ENCODE measurements at regions not wholly inside any gene's neighbourhood (a gene's known extent, or its start where the extent isn't known, plus 50 kb on each side); places are given as distances from the start of the nearest gene placed in this dataset.

- Histone ChIP-seq H3K4me3 (no peak overlapping the region), H3K9me3 (no peaks in the 10 kb centered on the region), H3K27me3 (0 out of 2 replicates have a peak, but pooled peaks cover 2% of the 10 kb centered on the region), H3K36me3 (no peaks in the 10 kb centered on the region)
- DNase-seq: no peak
Measured at GRCh38 chr12:114221136-114221833, 184.7 kb downstream of the TBX5 start.

DNA sequence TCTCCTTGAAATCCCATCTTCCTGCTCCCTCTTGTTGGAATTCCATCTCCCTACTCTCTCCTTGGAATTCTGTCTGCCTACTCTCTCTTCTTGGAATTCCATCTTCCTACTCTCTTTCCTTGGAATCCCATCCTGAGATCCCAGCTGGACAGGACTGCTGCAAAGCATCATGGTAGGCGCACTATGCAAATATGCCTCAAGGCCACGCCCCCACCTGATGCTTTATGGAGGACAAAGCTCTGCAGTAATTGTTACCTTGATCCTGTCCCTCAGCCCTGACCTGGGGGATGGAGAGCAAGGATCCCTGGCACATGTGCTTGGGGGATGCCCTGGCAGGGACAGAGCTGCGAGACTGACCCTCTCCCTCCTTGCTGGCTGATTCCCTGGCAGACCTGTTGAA is 185.6 kb downstream of the TBX5 start:
- Histone ChIP-seq H3K36me3 (no peaks in the 10 kb centered on the region), H3K27me3 (0 out of 2 replicates have a peak, but pooled peaks cover 2% of the 10 kb centered on the region), H3K4me3 (no peak overlapping the region), H3K9me3 (no peaks in the 10 kb centered on the region)
- DNase-seq: no peak

GRCh38 chr12:114218136-114218535 is 187.8 kb downstream of the TBX5 start:
- H3K27me3 ChIP-seq: no peaks in the 10 kb centered on the region
- H3K36me3 ChIP-seq: no peaks in the 10 kb centered on the region
- DNase-seq: no peak
- H3K9me3 ChIP-seq: no peaks in the 10 kb centered on the region
- H3K4me3 ChIP-seq: no peak overlapping the region

GRCh38 chr12:114215746-114216145 is 190.2 kb downstream of the TBX5 start:
- H3K36me3 ChIP-seq: no peaks in the 10 kb centered on the region
- H3K27me3 ChIP-seq: no peaks in the 10 kb centered on the region
- no peak overlapping the region for H3K4me3 ChIP-seq
- DNase-seq: no peak
- H3K9me3 ChIP-seq: no peaks in the 10 kb centered on the region

DNA sequence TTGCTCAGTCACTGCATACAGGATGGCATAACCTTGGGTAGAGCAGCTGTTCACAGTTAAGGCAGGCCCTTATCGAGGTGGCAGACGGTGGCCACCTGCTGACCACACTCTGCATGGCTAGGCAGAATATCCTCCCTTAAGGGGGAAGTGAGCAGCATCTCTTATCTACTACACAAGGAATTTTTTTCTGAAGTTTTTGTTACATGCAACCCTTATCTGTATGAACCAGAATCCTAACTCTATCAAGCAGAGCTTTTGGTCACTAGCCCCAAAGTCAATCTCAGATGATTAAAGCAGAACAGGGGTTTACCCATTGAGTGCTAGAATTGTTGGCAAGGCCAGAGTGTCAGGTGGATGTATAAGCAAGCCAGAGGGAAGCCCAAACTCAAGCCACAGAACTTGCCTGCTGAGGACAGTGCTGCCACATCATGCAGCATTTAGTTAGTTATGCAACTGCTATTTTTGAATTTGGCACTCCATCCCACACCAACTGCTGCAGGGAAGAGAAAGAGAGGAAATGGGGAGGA is 192.8 kb downstream of the TBX5 start:
- Histone ChIP-seq H3K4me3 (no peak overlapping the region), H3K9me3 (no peaks in the 10 kb centered on the region), H3K36me3 (no peaks in the 10 kb centered on the region), H3K27me3 (no peaks in the 10 kb centered on the region)
- no peak for DNase-seq

DNA sequence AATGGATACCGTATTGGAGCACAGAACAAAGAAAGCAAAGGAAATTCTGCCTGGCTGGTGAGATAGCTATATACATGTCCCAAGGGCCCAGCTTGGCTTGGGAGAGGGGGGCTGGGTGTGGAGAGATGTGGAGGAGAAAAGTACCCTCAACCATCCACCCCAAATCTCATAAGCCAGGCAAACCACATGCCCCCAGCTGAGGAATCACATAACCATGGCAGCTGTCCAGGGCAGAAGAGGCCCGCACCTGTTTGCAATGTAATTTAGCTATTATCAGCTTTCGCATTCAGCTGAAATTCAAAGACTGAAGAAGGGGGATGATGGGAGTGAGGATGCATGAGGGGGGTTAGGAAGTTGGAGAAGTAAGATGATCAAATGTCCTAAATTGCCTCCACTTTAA is 196.1 kb downstream of the TBX5 start:
- Histone ChIP-seq H3K4me3 (no peak overlapping the region), H3K9me3 (no peaks in the 10 kb centered on the region)

DNA sequence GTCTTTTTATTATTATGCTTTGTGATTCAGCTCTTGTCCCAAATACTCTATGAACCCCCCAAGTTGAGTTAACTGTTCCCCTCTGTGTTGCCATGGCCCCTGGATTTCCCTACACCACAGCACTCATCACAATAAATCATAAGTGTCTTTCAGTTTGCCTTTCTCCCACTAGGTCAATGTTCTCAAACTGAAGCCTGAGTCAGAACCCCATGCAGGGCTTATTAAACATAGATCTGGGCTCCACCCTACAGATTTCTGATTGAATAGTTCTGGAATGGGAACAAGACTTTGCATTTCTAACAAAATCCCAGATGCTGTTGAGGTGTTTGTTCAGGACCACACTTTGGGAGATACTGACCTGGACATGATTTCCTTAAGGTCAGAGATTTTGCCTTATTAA is 199.4 kb downstream of the TBX5 start:
- no peaks in the 10 kb centered on the region for H3K27me3 ChIP-seq
- no peaks in the 10 kb centered on the region for H3K9me3 ChIP-seq
- no peak for DNase-seq
- no peak overlapping the region for H3K4me3 ChIP-seq
- H3K36me3 ChIP-seq: no peaks in the 10 kb centered on the region

More for the DNA sequence above, 196.1 kb downstream of the TBX5 start:
- H3K36me3 ChIP-seq: no peaks in the 10 kb centered on the region
- no peak for DNase-seq
- no peaks in the 10 kb centered on the region for H3K27me3 ChIP-seq

GRCh38 chr12:114201794-114202193 is 204.2 kb downstream of the TBX5 start:
- H3K27me3 ChIP-seq: no peaks in the 10 kb centered on the region
- DNase-seq: no peak
- no peaks in the 10 kb centered on the region for H3K36me3 ChIP-seq
- H3K4me3 ChIP-seq: no peak overlapping the region
- H3K9me3 ChIP-seq: no peaks in the 10 kb centered on the region

GRCh38 chr12:114194956-114195355 is 211.0 kb downstream of the TBX5 start:
- H3K9me3 ChIP-seq: no peaks in the 10 kb centered on the region
- no peak overlapping the region for H3K4me3 ChIP-seq
- H3K27me3 ChIP-seq: no peaks in the 10 kb centered on the region
- DNase-seq: no peak
- H3K36me3 ChIP-seq: no peaks in the 10 kb centered on the region

DNA sequence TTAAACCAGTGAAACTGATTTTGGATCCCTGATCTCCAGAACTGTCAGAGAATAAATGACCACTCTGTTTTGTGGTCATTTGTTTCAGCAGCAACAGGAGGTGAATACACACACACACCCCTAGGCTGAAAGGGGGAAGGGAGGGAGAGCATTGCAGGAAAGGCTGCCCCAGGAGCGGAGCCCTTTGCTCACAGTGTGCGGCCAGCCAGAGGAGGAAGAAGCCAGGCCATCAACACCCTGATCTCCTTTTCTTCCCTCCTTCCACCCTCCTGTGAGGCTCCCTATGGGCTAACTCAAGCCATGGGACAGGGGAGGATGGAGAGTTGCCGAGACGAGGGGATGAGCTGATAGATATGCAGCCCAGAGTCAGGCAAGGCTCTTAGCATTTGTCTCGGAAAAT is 211.9 kb downstream of the TBX5 start:
- H3K27me3 ChIP-seq: no peaks in the 10 kb centered on the region
- DNase-seq: no peak
- no peak overlapping the region for H3K4me3 ChIP-seq
- H3K9me3 ChIP-seq: no peaks in the 10 kb centered on the region
- no peaks in the 10 kb centered on the region for H3K36me3 ChIP-seq

DNA sequence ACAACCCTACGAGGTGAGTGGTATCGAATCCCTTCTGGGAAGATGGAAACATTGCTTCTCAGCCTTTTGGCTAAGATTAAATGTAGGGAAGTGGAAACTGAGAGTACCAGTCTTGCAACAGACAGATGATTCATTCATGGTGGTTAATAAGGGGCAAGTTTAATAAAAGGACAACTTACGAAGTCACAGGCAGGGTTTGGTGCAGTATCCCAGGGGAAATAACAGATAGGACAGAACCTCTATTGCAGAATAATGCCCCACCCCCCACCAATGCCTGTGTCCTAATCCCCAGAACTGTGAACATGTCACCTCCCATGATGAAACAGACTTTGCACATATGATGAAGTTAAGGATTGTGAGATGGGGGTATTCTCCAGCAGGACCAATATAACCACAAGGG is 212.5 kb downstream of the TBX5 start:
- H3K4me3 ChIP-seq: no peak overlapping the region
- H3K9me3 ChIP-seq: no peaks in the 10 kb centered on the region
- no peaks in the 10 kb centered on the region for H3K27me3 ChIP-seq
- H3K36me3 ChIP-seq: no peaks in the 10 kb centered on the region
- no peak for DNase-seq

DNA sequence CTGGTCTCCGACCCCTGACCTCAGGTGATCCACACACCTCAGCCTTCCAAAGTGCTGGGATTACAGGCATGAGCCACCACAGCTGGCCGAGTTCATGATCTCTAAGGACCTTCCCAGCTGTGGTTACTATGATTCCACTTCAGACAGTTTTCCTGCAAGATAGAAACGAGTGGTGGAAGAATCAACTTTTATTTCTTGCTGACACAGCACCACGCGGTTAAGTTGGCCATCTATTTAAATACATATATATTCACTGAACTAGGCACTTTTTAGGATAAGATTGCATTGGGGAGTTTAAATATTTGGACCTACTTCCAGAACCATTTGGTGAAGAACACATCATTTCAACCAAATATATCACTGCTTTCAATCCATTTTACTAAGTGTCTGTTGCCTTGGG is 213.4 kb downstream of the TBX5 start:
- H3K9me3 ChIP-seq: no peaks in the 10 kb centered on the region
- H3K27me3 ChIP-seq: no peaks in the 10 kb centered on the region
- DNase-seq: no peak
- no peaks in the 10 kb centered on the region for H3K36me3 ChIP-seq
- H3K4me3 ChIP-seq: no peak overlapping the region

- no peaks in the 10 kb centered on the region for H3K27me3 ChIP-seq
- DNase-seq: no peak
- H3K9me3 ChIP-seq: no peaks in the 10 kb centered on the region
- no peak overlapping the region for H3K4me3 ChIP-seq
- no peaks in the 10 kb centered on the region for H3K36me3 ChIP-seq
Measured at GRCh38 chr12:114192013-114192412, 213.9 kb downstream of the TBX5 start.

DNA sequence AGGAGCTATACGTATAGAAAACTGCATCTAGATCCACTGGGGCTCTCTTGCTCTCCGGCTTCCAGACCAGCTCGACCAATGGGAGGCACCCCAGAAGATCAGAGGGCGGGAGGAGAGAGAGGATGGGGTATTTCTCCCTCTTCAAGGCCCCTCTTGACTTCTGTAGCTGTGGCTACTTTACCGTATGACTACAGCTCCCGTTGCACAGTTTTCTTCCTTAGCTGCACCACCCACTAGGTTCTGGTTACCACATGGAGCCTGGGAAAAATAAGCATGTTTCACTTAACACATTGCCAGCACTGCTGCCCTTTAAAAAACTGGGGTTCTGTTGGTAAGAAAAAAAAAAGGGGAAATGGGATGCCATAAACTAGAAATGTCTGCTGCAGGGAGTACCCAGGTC is 214.4 kb downstream of the TBX5 start:
- no peaks in the 10 kb centered on the region for H3K27me3 ChIP-seq
- H3K36me3 ChIP-seq: no peaks in the 10 kb centered on the region
- no peak overlapping the region for H3K4me3 ChIP-seq
- H3K9me3 ChIP-seq: no peaks in the 10 kb centered on the region
- no peak for DNase-seq

DNA sequence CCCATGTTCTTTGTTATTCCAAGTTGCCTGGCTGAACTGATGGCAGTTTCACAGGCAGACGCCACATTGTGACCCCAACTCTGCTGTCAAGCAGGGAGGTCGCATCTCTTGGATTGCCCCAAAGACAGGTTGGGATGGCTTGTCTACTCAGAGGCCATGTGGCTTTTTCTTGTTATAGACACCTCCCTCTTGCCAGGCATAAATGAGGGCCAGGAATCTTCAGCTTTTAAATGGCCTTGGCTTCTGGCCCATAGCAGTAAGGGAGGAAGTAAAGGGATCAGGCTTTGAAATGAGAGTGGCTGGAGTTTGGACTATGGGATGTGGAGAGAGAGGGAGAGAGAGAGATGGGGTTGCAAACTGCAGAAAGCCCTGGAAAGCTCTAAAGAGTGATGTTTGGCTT is 215.0 kb downstream of the TBX5 start:
- no peaks in the 10 kb centered on the region for H3K36me3 ChIP-seq
- H3K9me3 ChIP-seq: no peaks in the 10 kb centered on the region
- H3K27me3 ChIP-seq: no peaks in the 10 kb centered on the region
- DNase-seq: no peak
- H3K4me3 ChIP-seq: no peak overlapping the region

GRCh38 chr12:114189266-114189665 is 216.7 kb downstream of the TBX5 start:
- H3K9me3 ChIP-seq: no peaks in the 10 kb centered on the region
- no peaks in the 10 kb centered on the region for H3K27me3 ChIP-seq
- no peaks in the 10 kb centered on the region for H3K36me3 ChIP-seq
- H3K4me3 ChIP-seq: no peak overlapping the region
- DNase-seq: no peak

DNA sequence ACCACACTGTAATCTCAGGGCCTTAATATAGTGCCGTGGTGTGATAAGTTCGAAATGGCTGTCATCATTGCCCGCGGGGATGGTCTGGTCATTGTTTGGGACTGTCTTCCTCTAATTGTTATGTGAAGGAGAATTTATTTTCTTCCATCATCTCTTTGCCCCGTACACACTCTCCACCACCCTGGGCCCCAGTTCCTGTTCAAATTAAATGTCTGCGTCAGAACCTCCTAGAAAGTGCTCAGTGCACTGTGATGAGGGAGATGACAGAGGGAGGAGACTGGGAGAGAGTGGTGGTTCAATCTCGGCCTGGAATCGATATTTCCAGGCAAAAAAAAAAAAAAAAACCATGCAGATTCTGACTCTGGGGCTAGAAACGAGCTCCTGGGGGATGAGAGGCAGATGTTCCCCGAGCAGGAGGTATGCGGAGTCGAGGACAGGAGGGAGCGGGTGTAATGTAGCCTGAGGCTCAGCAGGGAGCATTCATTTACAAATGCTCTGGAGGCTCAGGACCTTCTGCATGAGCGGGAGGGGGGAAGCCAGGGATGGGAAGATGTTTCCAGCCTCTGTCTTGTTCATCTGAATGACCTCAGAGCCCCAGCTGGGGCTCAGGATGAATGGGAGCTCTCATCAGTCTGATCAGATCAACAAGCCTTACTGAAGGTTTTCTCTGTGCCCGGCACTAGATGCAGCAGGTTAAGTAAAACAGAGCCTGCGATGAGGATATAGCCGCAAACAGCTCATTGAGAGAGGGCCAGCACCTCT is 219.5 kb downstream of the TBX5 start:
- Histone ChIP-seq H3K9me3 (no peaks in the 10 kb centered on the region), H3K27me3 (no peaks in the 10 kb centered on the region), H3K4me3 (no peak overlapping the region), H3K36me3 (no peaks in the 10 kb centered on the region)
- no peak for DNase-seq

DNA sequence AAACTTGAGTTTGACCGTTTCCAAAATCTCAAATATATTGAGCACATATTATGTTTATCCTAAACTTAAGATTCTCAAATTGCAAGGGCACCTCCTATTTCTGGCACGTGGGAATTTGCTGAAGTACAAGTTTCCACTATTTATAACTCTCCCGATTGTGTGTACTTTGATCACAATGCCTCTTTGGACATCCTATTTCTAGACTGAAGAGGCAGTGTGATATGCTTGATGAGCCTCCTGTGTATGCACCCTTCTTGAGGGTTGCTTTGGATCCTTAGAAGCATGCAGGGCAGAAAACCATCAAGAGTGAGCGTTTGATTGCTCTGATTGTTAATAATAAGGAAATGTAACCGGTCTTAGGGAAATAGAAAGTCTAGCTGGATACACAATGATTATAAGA is 218.9 kb upstream of the RBM19 start:
- no peaks in the 10 kb centered on the region for H3K27me3 ChIP-seq

More for the DNA sequence above, 218.9 kb upstream of the RBM19 start:
- no peak for DNase-seq
- Histone ChIP-seq H3K36me3 (no peaks in the 10 kb centered on the region), H3K9me3 (no peaks in the 10 kb centered on the region), H3K4me3 (no peak overlapping the region)
